ENCODE measurements at regions not wholly inside any gene's neighbourhood (a gene's known extent, or its start where the extent isn't known, plus 50 kb on each side); places are given as distances from the start of the nearest gene placed in this dataset.
A peak's percentile ranks its signal among the peaks of the same experiment; 100 is the strongest.
"Not testable (repeated sequence)": the region's sequence is repeated elsewhere in the genome, so short reads cannot be mapped to it uniquely, and the experiment has no call there.

- not testable (repeated sequence) for DNase-seq
Measured at GRCh38 chr15:30761365-30761764, 135.4 kb downstream of the ARHGAP11B start.

- peak in 2 of 3 experiments; percentile 76 to 88 for DNase-seq
Measured at GRCh38 chr15:30769390-30770124, 134.2 kb upstream of the FAN1 start.

- DNase-seq = no peak
Measured at GRCh38 chr15:30770759-30771158, 133.0 kb upstream of the FAN1 start.

DNA sequence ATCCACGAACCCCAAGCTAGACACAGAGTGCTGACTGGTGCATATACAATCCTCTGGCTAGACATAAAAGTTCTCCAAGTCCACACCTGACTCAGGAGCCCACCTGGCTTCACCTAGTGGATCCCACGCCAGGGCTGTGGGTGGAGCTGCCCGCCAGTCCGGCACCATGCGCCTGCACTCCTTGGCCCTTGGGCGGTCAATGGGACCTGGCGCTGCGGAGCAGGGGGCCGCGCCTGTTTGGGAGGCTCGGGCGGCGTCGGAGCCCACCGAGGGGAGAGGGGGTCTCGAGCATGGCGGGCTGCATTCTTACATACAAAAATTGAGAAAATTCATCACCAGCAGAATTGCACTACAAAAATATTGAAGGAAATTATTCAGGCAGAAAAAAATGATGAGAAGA lies 120.7 kb upstream of the FAN1 start:
- no peak for DNase-seq

GRCh38 chr15:30788595-30788994 lies 115.1 kb upstream of the FAN1 start:
- no peak for DNase-seq

- peak in 1 of 3 experiments; percentile 13 for DNase-seq
Measured at GRCh38 chr15:30791239-30792175, 112.2 kb upstream of the FAN1 start.

DNA sequence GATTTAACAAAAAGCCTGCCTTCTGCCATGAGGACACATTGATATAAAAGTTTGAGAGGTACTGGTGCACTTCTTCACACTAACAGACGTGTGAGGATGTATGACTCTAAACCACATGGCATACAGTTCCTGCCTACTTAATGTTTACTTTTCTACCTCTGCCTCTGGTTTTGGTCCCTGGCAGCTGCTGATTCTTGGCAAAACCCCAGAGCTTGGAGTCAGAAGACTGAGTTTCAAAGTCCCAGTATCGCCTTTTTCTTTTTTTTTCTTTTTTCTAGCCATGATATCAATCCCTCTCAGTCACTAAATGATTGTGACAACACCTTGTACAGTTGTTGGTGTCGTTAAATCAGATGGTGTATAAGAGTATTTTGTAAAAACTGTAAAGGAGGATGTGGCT lies 110.9 kb upstream of the FAN1 start:
- DNase-seq = peak in 1 of 3 experiments; percentile 10

DNA sequence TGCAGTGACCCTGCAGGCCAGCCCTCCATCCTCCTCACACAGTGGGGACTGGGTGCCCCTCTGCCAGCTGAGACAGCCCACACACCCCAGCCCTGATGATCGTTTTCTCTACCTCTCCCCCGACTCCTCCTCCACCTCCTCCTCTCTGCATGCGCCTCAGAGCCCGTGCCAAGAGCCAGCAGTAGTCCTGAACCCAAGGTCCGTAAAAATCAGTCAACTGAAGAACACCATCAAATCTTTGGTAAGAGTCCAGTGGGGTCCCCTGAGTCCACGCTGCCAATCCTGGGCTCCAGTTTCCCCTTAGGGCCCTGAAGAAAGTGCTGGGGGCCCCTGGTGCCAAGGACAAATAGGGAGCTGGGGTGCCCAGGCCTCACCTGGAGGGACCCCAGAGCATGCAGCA lies 109.3 kb upstream of the FAN1 start:
- no peak for DNase-seq

- peak in 2 of 3 experiments; percentile 25 to 54 for DNase-seq
Measured at GRCh38 chr15:30799565-30799964, 104.2 kb upstream of the FAN1 start.

- DNase-seq = peak; percentile 4 to 91 (median 79)
Measured at GRCh38 chr15:30801140-30801895, 102.4 kb upstream of the FAN1 start.

GRCh38 chr15:30802001-30802400 lies 101.7 kb upstream of the FAN1 start:
- DNase-seq = peak; percentile 33 to 84 (median 69)

DNA sequence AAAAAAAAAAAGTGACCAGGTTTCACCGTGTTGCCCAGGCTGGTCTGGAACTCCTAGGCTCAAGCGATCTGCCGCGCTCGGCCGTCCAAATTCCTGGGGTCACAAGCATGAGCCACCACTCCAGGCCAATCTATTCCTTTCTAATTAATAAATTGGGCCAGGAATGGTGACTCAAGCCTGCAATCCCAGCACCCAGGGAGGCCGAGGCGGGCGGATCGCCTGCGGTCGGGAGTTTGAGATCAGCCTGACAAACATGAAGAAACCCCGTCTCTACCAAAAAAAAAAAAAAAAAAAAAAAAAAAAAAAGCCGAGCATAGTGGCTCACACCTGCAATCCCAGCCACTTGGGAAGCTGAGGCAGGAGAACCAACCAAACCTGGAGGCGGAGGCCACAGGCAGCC lies 100.0 kb upstream of the FAN1 start:
- not testable (repeated sequence) for DNase-seq

DNA sequence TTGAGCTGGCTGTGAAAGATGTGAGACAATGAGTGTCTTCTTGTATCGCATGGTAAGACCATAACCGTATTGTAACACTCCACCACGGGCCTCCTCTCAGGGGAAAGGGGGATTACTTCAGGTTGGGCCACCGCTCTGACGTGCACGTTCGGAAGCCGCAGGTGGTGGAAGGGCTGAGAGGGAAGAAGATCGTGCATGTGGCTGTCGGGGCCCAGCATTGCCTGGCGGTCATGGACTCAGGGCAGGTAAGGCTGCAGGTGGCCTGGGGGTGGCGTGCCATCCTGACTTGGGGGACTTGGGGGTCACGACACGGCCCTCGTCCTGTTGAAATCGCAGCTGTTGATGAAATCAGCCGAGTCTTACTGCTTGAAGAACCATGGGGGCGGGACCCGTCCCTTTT lies 87.3 kb upstream of the FAN1 start:
- DNase-seq = no peak

GRCh38 chr15:30823068-30823813 lies 80.5 kb upstream of the FAN1 start:
- peak; percentile 41 to 97 (median 86) for DNase-seq

- DNase-seq = peak; percentile 56 to 86 (median 69)
Measured at GRCh38 chr15:30824518-30825195, 79.1 kb upstream of the FAN1 start.

DNA sequence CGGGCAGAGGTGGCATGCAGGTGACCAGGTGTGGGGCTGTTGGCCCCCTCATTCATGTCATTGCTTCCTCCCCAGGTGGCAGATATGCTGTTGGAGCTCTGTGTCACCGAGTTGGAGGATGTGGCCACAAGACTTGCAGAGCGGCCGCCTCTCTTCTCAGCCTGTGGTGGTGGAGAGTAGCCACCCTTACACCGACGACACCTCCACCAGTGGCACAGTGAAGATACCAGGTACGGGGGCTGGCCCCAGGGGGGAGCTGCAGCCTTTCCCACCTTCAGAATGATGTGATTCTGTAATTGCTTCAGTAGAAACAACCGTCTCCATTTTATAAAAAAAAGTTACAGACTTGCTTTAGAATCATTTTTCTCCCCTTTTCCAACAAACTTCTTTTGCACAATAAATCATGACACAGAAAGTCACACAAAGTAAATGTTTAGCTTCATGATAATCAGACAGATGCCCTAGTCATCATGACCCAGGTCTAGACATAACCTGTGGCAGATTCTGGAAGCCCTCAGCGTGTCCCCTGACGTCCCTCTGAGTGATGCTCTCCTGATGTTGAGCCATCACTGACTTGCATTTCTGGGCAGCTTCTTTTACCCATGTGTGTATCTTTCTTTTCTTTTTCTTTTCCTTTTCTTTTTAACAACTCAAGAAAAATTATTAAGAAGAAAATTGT lies 76.0 kb upstream of the FAN1 start:
- DNase-seq = no peak

DNA sequence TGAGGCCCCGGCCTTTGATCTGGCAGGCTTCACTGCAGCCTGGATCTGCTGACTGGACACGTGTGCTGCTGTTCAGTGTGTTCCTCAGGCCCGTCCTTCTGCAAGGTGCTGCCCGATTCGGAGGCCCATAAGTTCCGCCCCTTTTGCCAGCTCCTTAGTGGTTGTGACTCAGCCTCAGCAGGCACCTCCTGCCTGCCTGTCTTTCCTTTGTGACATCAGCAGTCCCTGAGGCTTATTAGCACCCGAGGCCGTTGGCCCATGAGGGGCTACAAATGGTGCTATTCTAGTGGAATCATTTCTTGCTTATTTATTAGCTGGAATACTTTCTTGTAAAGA lies 75.4 kb upstream of the FAN1 start:
- DNase-seq = not testable (repeated sequence)

DNA sequence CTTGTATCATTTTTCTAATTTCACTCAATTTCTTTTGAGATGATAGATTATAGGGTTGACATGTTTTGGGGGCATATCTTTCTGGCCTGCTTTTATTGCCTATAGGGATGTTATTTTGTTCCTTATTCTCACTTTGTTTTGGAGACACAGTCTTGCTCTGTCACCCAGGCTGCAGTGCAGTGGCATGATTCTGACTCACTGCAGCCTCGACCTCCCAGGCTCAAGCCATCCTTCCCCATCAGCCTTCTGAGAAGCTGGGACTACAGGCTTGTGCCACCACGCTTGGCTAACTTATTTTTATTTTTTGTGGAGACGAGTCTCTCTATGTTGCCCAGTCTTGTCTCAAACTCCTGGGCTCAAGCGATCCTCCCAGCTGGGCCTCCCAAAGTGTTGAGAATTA lies 72.8 kb upstream of the FAN1 start:
- DNase-seq = no peak

GRCh38 chr15:30833379-30833778 lies 70.3 kb upstream of the FAN1 start:
- DNase-seq = not testable (repeated sequence)

GRCh38 chr15:30841639-30842038 lies 62.1 kb upstream of the FAN1 start:
- not testable (repeated sequence) for DNase-seq

DNA sequence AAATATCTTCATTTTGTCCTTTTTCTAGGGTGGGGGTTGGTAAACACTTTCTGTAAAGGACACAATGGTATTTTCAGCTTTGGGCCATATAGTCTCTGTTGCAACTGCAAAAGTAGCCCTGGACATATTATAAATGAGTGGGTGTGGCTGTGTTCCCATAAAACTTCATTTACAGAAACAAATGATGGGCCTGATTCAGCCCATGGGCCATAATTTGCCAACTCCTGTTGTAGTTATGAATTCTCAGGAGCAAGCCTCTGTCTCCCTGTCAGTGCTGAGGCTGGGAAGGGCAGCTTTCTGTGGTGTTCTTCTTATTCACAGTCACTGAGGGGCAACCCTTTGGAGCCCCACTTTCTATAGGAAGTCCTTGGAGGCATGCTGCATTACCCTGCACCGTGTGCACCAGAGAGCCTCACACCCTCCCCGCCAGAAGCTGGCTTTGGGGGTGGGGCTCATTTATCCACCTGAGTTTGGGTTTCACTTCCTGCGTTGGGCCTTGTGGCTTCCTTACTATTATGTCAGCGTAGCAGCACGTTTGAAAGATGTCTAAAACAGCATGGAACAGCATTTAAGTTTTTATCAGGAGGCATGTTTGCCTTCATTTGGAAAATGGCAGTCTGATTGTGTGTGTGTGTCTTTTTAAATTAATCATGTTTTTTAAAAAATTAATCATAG lies 60.8 kb upstream of the FAN1 start:
- DNase-seq = not testable (repeated sequence)

Measured in NCI-H1417 (cell line).